PC-9 (cell line): ENCODE measurements at regions not wholly inside any gene's neighbourhood (a gene's known extent, or its start where the extent isn't known, plus 50 kb on each side); places are given as distances from the start of the nearest gene placed in this dataset.

Experiments used
- CTCF ChIP-seq: fragments of 200-600 bp; sonication (generic); conservative IDR thresholded peaks from 2 replicates; pipeline ENCODE4 v1.6.1; 2017; ENCODE audit warnings: mixed run types, antibody characterized with exemption, mild to moderate bottlenecking, moderate library complexity
- EZH2 ChIP-seq: fragments of 200-600 bp; sonication (generic); IDR thresholded peaks from 2 replicates; pipeline ENCODE4 v1.8.0; 2017; ENCODE audit warnings: antibody characterized with exemption, low read depth

- no peak for TF ChIP-seq EZH2
- TF ChIP-seq CTCF, result no peak; the same call in 1 of the 2 replicates
These were observed 195.4 kb downstream of the TBX18 start for GRCh38 chr6:84568971-84569370.
